Loucy (cell line): ENCODE measurements at regions not wholly inside any gene's neighbourhood (a gene's known extent, or its start where the extent isn't known, plus 50 kb on each side); places are given as distances from the start of the nearest gene placed in this dataset.

Experiments used
- CTCF ChIP-seq: fragments of 200-600 bp; sonication (generic); conservative IDR thresholded peaks from 2 replicates; pipeline ENCODE4 v1.5.1; 2014; ENCODE audit warnings: mild to moderate bottlenecking, antibody characterized with exemption, low read length
- EZH2phosphoT487 ChIP-seq: fragments of 200-600 bp; IDR thresholded peaks from 2 replicates; pipeline ENCODE4 v1.6.1; 2018; ENCODE audit warnings: antibody characterized with exemption, mild to moderate bottlenecking, moderate library complexity, borderline replicate concordance

GRCh38 chr11:116558504-116559211, 214.1 kb downstream of the BUD13 start:
- TF ChIP-seq CTCF (no peak), EZH2phosphoT487 (no peak)
